Panc1 (cell line): ENCODE measurements at regions not wholly inside any gene's neighbourhood (a gene's known extent, or its start where the extent isn't known, plus 50 kb on each side); places are given as distances from the start of the nearest gene placed in this dataset.

Source experiments
- ATAC-seq: fragments of 200-7000 bp; cut with Tn5 transposase; 2 replicates; pipeline ENCODE4 v1.9.1; 2020; ENCODE audit warnings: mild to moderate bottlenecking, moderate library complexity
- BruUV-seq: library from RNA; stranded (reverse); fragments of 400-500 nt; replicated peaks from 2 replicates; lab custom pipeline; 2021; lab: Mats Ljungman, UMichigan
- CTCF ChIA-PET: fragments of 300-600 bp; sonication (Branson Sonifier 250); formaldehyde crosslinking; loops from one replicate; lab custom pipeline; 2022; ENCODE audit warnings: antibody characterized with exemption; lab: Charles Lee
- POLR2A ChIA-PET: fragments of 300-600 bp; sonication (Branson Sonifier 250); formaldehyde crosslinking; loops from one replicate; lab custom pipeline; 2022; ENCODE audit warnings: antibody characterized with exemption; lab: Charles Lee
- DNase-seq: peaks from one replicate; pipeline ENCODE4 v3.0.0-alpha.2; 2010; ENCODE audit warnings: low read depth, low spot score
- H3K27ac ChIP-seq: 2 replicates; pipeline ENCODE4 v1.5.1; 2011; ENCODE audit warnings: mild to moderate bottlenecking, low read length, inconsistent platforms
- H3K27me3 ChIP-seq: fragments of 200-500 bp; sonication (Bioruptor generic); 2 replicates; pipeline ENCODE4 v1.6.0; 2014; ENCODE audit warnings: low read length, inconsistent platforms; ENCODE audit not compliant: control insufficient read depth, insufficient read depth
- H3K36me3 ChIP-seq: fragments of 200-500 bp; sonication (Bioruptor generic); 2 replicates; pipeline ENCODE4 v1.5.1; 2014; ENCODE audit warnings: inconsistent platforms, mild to moderate bottlenecking, low read length, moderate library complexity; ENCODE audit not compliant: control insufficient read depth, insufficient read depth
- H3K4me1 ChIP-seq: 2 replicates; pipeline ENCODE4 v1.5.1; 2011; ENCODE audit warnings: inconsistent platforms, mild to moderate bottlenecking, low read length, moderate library complexity; ENCODE audit not compliant: control insufficient read depth, insufficient read depth
- H3K4me3 ChIP-seq, 2 experiments: 2 replicates each; pipeline ENCODE4 v1.5.1; 2011 to 2012; ENCODE audit warnings: low read depth in 2 of 2, low read length in 2 of 2, mild to moderate bottlenecking in 2 of 2, inconsistent platforms in 1 of 2, moderate library complexity in 1 of 2
- H3K9me3 ChIP-seq: fragments of 200-500 bp; sonication (Bioruptor generic); 2 replicates; pipeline ENCODE4 v1.5.1; 2014; ENCODE audit warnings: low read depth, mild to moderate bottlenecking, inconsistent platforms, low read length, moderate library complexity; ENCODE audit not compliant: control insufficient read depth, insufficient read depth
- CTCF ChIP-seq: fragments of 450-650 bp; IDR thresholded peaks from 2 replicates; pipeline ENCODE4 v1.5.1; 2017; ENCODE audit warnings: mild to moderate bottlenecking
- POLR2AphosphoS5 ChIP-seq: IDR thresholded peaks from 2 replicates; pipeline ENCODE4 v1.6.1; 2012; ENCODE audit warnings: mild to moderate bottlenecking, low read depth, low read length, moderate library complexity
- REST ChIP-seq, 2 experiments: IDR thresholded peaks; 2 replicates each; pipeline ENCODE4 v1.6.1; 2011 to 2012; ENCODE audit warnings: low read depth in 2 of 2, control low read depth in 1 of 2, low read length in 1 of 2, mild to moderate bottlenecking in 1 of 2, moderate library complexity in 1 of 2; ENCODE audit not compliant: insufficient read depth in 1 of 2
- SIN3A ChIP-seq: IDR thresholded peaks from 2 replicates; pipeline ENCODE4 v1.6.1; 2012; ENCODE audit warnings: low read depth, mild to moderate bottlenecking, low read length, moderate library complexity, borderline replicate concordance; ENCODE audit not compliant: insufficient read depth
- TCF7L2 ChIP-seq: IDR thresholded peaks from 2 replicates; pipeline ENCODE4 v1.6.1; 2011; ENCODE audit warnings: mild to moderate bottlenecking, low read depth, low read length, inconsistent platforms
- in situ Hi-C: cut with HindIII; loops from 2 replicates; pipeline ENCODE4 v1.10.0; 2016; ENCODE audit warnings: low sequenced_read_pairs, low pct_unique_long_range_greater_than_20kb
- intact Hi-C: fragments of 100-400 bp; cut with micrococcal nuclease; formaldehyde crosslinking; loops from one replicate; pipeline ENCODE4 v1.10.0; 2022; ENCODE audit not compliant: unreplicated experiment

GRCh38 chr12:88698471-88698870, 118.2 kb upstream of the KITLG start:
- no peak for DNase-seq
- no peaks in the 10 kb centered on the region for H3K27me3 ChIP-seq
- POLR2A ChIA-PET = no interaction called here
- no peaks in the 10 kb centered on the region for H3K4me1 ChIP-seq
- TF ChIP-seq TCF7L2 = no peak
- TF ChIP-seq CTCF = no peak
- TF ChIP-seq REST (IDR thresholded peaks at IDR 0.05; ENCODE audit: insufficient read depth in 1 of 2, low read depth in 2 of 2, low read length in 1 of 2) = no peak
- TF ChIP-seq POLR2AphosphoS5 = no peak
- no peak for TF ChIP-seq SIN3A
- H3K27ac ChIP-seq = no peak overlapping the region
- no peak for ATAC-seq
- BruUV-seq = no TSS peak
- no peak overlapping the region for H3K4me3 ChIP-seq
- no peaks in the 10 kb centered on the region for H3K36me3 ChIP-seq
- CTCF ChIA-PET = no interaction called here
- H3K9me3 ChIP-seq = no peaks in the 10 kb centered on the region
- intact Hi-C loops = no loop called here
- in situ Hi-C loops = no loop called here

- ATAC-seq = no peak
- BruUV-seq = no TSS peak
Observed at GRCh38 chr12:88693837-88694445, 113.7 kb upstream of the KITLG start.

More at GRCh38 chr12:88693837-88694445, 113.7 kb upstream of the KITLG start:
- ChIA-PET POLR2A (no interaction called here), CTCF (no interaction called here)
- H3K27me3 ChIP-seq = no peaks in the 10 kb centered on the region
- H3K36me3 ChIP-seq = no peaks in the 10 kb centered on the region
- in situ Hi-C loops (no loop called here), intact Hi-C loops (no loop called here)
- no peak for DNase-seq
- TF ChIP-seq TCF7L2 (no peak), REST (IDR thresholded peaks at IDR 0.05; ENCODE audit: insufficient read depth in 1 of 2, low read depth in 2 of 2, low read length in 1 of 2) (no peak), CTCF (no peak), POLR2AphosphoS5 (no peak), SIN3A (no peak)
- H3K9me3 ChIP-seq = no peaks in the 10 kb centered on the region
- no peaks in the 10 kb centered on the region for H3K4me1 ChIP-seq
- H3K4me3 ChIP-seq = no peak overlapping the region
- H3K27ac ChIP-seq = no peak overlapping the region
